ENCODE measurements at regions not wholly inside any gene's neighbourhood (a gene's known extent, or its start where the extent isn't known, plus 50 kb on each side); places are given as distances from the start of the nearest gene placed in this dataset.

DNA sequence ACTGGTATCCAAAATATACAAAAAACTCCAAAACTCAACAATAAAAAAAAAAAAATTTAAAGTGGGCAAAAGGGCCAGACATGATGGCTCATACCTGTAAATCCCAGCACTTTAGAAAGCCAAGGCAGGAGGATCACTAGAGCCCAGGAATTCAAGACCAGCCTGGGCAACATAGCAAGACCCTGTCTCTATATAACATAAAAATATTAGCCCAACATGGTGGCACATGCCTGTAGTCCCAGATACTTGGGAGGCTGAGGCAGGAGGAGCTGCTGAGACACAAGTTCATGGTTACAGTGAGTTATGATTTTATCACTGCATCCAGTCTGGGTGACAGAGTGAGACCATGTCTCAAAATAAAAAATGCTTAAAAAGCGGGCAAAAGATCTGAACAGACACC is 121.0 kb upstream of the BEND6 start:
- TF ChIP-seq, protein P1, sequence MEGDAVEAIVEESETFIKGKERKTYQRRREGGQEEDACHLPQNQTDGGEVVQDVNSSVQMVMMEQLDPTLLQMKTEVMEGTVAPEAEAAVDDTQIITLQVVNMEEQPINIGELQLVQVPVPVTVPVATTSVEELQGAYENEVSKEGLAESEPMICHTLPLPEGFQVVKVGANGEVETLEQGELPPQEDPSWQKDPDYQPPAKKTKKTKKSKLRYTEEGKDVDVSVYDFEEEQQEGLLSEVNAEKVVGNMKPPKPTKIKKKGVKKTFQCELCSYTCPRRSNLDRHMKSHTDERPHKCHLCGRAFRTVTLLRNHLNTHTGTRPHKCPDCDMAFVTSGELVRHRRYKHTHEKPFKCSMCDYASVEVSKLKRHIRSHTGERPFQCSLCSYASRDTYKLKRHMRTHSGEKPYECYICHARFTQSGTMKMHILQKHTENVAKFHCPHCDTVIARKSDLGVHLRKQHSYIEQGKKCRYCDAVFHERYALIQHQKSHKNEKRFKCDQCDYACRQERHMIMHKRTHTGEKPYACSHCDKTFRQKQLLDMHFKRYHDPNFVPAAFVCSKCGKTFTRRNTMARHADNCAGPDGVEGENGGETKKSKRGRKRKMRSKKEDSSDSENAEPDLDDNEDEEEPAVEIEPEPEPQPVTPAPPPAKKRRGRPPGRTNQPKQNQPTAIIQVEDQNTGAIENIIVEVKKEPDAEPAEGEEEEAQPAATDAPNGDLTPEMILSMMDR (IDR thresholded peaks at IDR 0.05), result no peak
- TF ChIP-seq POLR2A (IDR thresholded peaks at IDR 0.05), result no peak
- TF ChIP-seq POLR2AphosphoS5 (IDR thresholded peaks at IDR 0.05), result no peak
